Tibial nerve (tissue), 4 donors: ENCODE measurements at regions not wholly inside any gene's neighbourhood (a gene's known extent, or its start where the extent isn't known, plus 50 kb on each side); places are given as distances from the start of the nearest gene placed in this dataset.

ENCODE experiments used
- DNase-seq, 2 donors: peaks; one replicate each; pipeline ENCODE4 v3.0.0-alpha.2; 2019; ENCODE audit warnings: low spot score in 2 of 2
- H3K27ac ChIP-seq, 4 donors: fragments of 200-600 bp; sonication (generic) in 3 of 4; one replicate each; pipeline ENCODE4 v1.5.1; 2017 to 2019; ENCODE audit warnings: mild to moderate bottlenecking in 1 of 4
- H3K27me3 ChIP-seq, 2 donors: fragments of 200-600 bp; sonication (generic) in 1 of 2; one replicate each; pipeline versions ENCODE4 v1.5.1 to v1.6.0; 2017 to 2019
- H3K36me3 ChIP-seq, 3 donors: fragments of 200-600 bp; sonication (generic); one replicate each; pipeline ENCODE4 v1.5.1; 2018 to 2019
- H3K4me1 ChIP-seq, 4 donors: fragments of 200-600 bp; sonication (generic) in 3 of 4; one replicate each; pipeline ENCODE4 v1.5.1; 2017 to 2019
- H3K4me3 ChIP-seq, 4 donors: fragments of 200-600 bp; sonication (generic) in 3 of 4; one replicate each; pipeline ENCODE4 v1.5.1; 2017 to 2019; ENCODE audit warnings: mild to moderate bottlenecking in 1 of 4, moderate library complexity in 1 of 4
- H3K9me3 ChIP-seq, 4 donors: fragments of 200-600 bp; sonication (generic) in 3 of 4; one replicate each; pipeline ENCODE4 v1.5.1; 2017 to 2019
- EP300 ChIP-seq, 2 donors: sonication (generic); formaldehyde crosslinking; IDR thresholded peaks; one replicate each; pipeline ENCODE4 v1.6.1; 2017; ENCODE audit warnings: antibody characterized with exemption in 2 of 2, mild to moderate bottlenecking in 1 of 2
- POLR2A ChIP-seq, 2 donors: fragments of 450-650 bp; IDR thresholded peaks; one replicate each; pipeline ENCODE4 v1.6.1; 2017; ENCODE audit warnings: antibody characterized with exemption in 2 of 2, mild to moderate bottlenecking in 2 of 2, moderate library complexity in 2 of 2
- WGBS, 2 donors: methylation state at CpG; one replicate each; pipeline ENCODE4 v1.1.5; 2018; 5-methylcytosine and 5-hydroxymethylcytosine counted together
- TF ChIP-seq, protein P1 (sequence below), 5 experiments: fragments of 200-600 bp in 3 of 5; fragments of 450-650 bp in 2 of 5; sonication (generic) in 3 of 5; IDR thresholded peaks; one replicate each; pipeline ENCODE4 v1.5.1; 2016 to 2019; ENCODE audit warnings: antibody characterized with exemption in 5 of 5, mild to moderate bottlenecking in 3 of 5, moderate library complexity in 2 of 5

DNA sequence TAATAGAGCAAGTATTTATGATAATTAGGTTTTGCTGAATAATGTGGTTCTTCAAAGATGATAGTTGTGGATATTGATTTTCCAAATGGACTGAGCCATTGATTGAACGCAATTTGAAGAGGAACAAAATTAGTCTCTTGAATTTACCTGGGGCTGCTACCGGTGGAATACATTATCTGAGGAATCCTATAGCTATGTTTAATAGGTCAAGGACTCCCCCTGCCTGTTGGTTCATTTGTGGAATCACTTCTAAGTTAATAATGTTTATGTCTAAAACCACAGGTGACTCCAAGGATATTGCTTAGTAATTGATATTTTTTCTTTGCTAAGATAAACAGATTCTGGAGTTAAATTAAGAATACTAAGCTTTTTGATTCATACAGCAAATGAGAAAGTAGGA lies 576.0 kb upstream of the PABPC4L start:
- no peaks in the 10 kb centered on the region for H3K36me3 ChIP-seq
- TF ChIP-seq POLR2A (IDR thresholded peaks at IDR 0.05): no peak
- TF ChIP-seq EP300 (IDR thresholded peaks at IDR 0.05): no peak
- TF ChIP-seq, protein P1, sequence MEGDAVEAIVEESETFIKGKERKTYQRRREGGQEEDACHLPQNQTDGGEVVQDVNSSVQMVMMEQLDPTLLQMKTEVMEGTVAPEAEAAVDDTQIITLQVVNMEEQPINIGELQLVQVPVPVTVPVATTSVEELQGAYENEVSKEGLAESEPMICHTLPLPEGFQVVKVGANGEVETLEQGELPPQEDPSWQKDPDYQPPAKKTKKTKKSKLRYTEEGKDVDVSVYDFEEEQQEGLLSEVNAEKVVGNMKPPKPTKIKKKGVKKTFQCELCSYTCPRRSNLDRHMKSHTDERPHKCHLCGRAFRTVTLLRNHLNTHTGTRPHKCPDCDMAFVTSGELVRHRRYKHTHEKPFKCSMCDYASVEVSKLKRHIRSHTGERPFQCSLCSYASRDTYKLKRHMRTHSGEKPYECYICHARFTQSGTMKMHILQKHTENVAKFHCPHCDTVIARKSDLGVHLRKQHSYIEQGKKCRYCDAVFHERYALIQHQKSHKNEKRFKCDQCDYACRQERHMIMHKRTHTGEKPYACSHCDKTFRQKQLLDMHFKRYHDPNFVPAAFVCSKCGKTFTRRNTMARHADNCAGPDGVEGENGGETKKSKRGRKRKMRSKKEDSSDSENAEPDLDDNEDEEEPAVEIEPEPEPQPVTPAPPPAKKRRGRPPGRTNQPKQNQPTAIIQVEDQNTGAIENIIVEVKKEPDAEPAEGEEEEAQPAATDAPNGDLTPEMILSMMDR (IDR thresholded peaks at IDR 0.05): no peak
- H3K27me3 ChIP-seq: no peaks in the 10 kb centered on the region
- no peak overlapping the region for H3K27ac ChIP-seq
- no peaks in the 10 kb centered on the region for H3K4me1 ChIP-seq
- peaks cover 0 to 5% (median 0%) of the 10 kb centered on the region in 4 donors for H3K9me3 ChIP-seq
- no peak overlapping the region for H3K4me3 ChIP-seq
- DNase-seq: no peak
- WGBS, 2 donors: 34 to 43% methylated on average over 2 of the region's 2 CpGs

DNA sequence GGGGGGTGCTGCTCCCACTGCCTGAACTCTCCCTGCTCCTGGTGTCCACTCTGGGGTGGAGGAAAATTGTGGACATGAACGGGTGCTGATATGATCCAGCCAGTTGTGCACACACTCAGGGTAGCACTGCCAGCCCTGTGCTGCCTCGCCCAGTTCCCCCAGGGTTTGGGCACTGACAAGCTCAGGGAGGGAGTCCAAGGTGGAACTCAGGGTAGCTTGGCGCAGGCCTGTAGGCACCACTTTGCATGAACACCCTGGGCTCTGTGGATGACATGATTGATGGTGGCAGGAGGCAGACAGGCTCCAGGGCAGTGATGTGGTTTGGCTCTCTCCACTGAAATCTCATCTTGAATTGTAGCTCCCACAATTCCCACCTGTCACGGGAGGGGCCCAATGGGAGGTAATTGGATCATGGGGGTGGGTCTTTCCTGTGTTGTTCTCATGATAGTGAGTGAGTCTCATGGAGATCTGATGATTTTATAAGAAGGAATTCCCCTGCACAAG lies 572.0 kb upstream of the PABPC4L start:
- DNase-seq: no peak
- WGBS, 2 donors: 72 to 78% methylated on average over 3 to 4 of the region's 4 CpGs
- H3K9me3 ChIP-seq: peaks cover 0 to 5% (median 0%) of the 10 kb centered on the region in 4 donors
- TF ChIP-seq, protein P1 (IDR thresholded peaks at IDR 0.05): no peak
- no peak for TF ChIP-seq POLR2A (IDR thresholded peaks at IDR 0.05)
- TF ChIP-seq EP300 (IDR thresholded peaks at IDR 0.05): no peak
- no peaks in the 10 kb centered on the region for H3K4me1 ChIP-seq
- no peak overlapping the region for H3K4me3 ChIP-seq
- H3K36me3 ChIP-seq: no peaks in the 10 kb centered on the region
- H3K27ac ChIP-seq: no peak overlapping the region
- no peaks in the 10 kb centered on the region for H3K27me3 ChIP-seq

DNA sequence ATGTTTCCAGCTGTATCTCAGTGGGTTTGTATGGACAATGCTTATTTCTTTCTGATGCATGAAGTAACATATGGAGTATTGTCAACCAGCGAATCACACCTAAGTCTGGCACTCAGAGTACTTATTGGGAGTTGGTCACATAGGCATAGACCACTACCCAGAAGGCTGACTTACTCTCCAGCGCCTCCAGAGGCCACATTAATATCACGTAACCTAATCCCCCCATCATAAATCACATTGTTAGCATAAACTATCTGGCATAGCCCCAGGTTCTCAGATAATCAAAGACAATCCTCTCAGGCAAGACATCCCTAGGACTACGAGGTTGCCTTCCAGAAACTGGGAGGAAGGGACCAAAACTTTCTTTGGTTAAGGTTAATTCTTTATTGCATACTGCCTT lies 560.5 kb upstream of the PABPC4L start:
- 62 to 86% methylated on average over 4 of the region's 4 CpGs for WGBS, 2 donors
- Histone ChIP-seq H3K9me3 (no peaks in the 10 kb centered on the region), H3K4me3 (no peak overlapping the region), H3K36me3 (no peaks in the 10 kb centered on the region), H3K4me1 (no peaks in the 10 kb centered on the region), H3K27me3 (no peaks in the 10 kb centered on the region), H3K27ac (no peak overlapping the region)
- TF ChIP-seq, protein P1 (IDR thresholded peaks at IDR 0.05): no peak
- TF ChIP-seq POLR2A (IDR thresholded peaks at IDR 0.05): no peak
- no peak for TF ChIP-seq EP300 (IDR thresholded peaks at IDR 0.05)
- no peak for DNase-seq

DNA sequence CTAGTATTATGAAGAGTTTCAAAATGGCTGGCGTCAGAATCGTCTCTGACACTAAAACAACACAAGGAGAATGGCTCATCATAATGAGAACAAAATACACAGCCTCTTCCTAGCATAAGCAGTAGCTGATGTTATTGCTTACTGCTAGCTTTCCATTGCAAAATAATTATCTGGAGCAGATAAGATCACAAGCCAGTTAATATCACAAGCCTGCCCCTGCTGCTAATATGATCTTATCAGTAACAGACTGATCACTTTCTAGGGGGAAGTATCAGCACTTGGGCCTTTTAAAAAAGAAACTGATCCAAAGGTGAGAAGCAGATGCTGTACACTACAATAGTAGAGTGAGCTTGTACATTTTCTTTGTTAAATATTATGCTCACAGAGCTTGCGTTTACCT lies 554.8 kb upstream of the PABPC4L start:
- TF ChIP-seq, protein P1 (IDR thresholded peaks at IDR 0.05): no peak
- TF ChIP-seq POLR2A (IDR thresholded peaks at IDR 0.05) (no peak), EP300 (IDR thresholded peaks at IDR 0.05) (no peak)

DNA sequence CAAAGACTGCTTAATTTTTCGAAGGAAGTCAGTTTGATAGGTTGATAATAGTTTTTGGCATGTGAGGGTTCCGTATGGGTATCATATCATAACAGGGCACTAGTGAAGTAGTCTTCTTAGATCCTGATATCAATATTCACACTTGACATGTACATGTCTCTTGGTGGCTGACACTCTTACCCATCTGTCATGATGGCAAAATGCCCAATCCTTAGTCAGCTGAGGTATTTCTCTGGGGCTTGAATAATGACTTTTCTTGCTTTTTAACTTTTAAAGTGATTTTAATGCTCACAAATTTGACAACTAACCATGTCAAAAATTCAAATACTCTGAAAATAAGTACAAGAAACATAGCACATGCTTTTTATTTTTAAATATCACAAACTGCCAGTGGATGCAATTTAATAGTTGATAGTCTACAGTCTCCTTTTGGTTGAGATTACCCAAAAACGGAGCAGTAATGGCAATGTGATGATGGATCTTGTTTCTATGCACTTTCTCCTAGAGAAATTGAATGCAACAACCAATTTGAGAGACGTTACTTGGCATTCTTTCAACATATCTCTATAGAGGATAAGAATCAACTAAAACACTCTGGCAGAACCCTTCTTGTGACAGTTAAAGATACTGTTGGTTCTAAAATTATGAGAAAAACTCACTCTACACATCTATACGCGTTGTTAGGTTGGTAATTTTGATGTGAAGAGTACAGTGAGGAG lies 552.9 kb upstream of the PABPC4L start:
- H3K27ac ChIP-seq: no peak overlapping the region
- H3K9me3 ChIP-seq: no peaks in the 10 kb centered on the region
- DNase-seq: no peak
- TF ChIP-seq EP300 (IDR thresholded peaks at IDR 0.05) (no peak), POLR2A (IDR thresholded peaks at IDR 0.05) (no peak)
- TF ChIP-seq, protein P1 (IDR thresholded peaks at IDR 0.05): no peak
- WGBS, 2 donors: 73 to 74% methylated on average over 6 of the region's 6 CpGs
- no peak overlapping the region for H3K4me3 ChIP-seq
- H3K36me3 ChIP-seq: no peaks in the 10 kb centered on the region
- no peaks in the 10 kb centered on the region for H3K4me1 ChIP-seq
- no peaks in the 10 kb centered on the region for H3K27me3 ChIP-seq

More for the DNA sequence above, 554.8 kb upstream of the PABPC4L start:
- Histone ChIP-seq H3K4me3 (no peak overlapping the region), H3K36me3 (no peaks in the 10 kb centered on the region), H3K9me3 (no peaks in the 10 kb centered on the region), H3K27me3 (no peaks in the 10 kb centered on the region), H3K27ac (no peak overlapping the region), H3K4me1 (no peaks in the 10 kb centered on the region)
- no peak for DNase-seq
- 82 to 85% methylated on average over 3 of the region's 3 CpGs for WGBS, 2 donors
